HG03045 (cell line): ENCODE measurements at regions not wholly inside any gene's neighbourhood (a gene's known extent, or its start where the extent isn't known, plus 50 kb on each side); places are given as distances from the start of the nearest gene placed in this dataset.
"Not testable (repeated sequence)": the region's sequence is repeated elsewhere in the genome, so short reads cannot be mapped to it uniquely, and the experiment has no call there.

Source experiments
- ATAC-seq: cut with Tn5 transposase; IDR thresholded peaks from one replicate; pipeline ENCODE4 v1.9.1; 2021; ENCODE audit warnings: mild to moderate bottlenecking, moderate library complexity; ENCODE audit not compliant: unreplicated experiment

DNA sequence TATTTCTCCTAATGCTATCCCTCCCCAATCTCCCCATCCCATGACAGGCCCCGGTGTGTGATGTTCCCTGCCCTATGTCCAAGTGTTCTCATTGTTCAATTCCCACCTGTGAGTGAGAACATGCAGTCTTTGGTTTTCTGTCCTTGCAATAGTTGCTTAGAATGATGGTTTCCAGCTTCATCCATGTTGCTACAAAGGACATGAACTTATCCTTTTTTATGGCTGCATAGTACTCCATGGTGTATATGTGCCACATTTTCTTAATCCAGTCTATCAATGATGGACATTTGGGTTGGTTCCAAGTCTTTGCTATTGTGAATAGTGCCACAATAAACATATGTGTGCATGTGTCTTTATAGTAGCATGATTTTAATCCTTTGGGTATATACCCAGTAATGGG is 51.3 kb upstream of the RIOK2 start:
- not testable (repeated sequence) for ATAC-seq

DNA sequence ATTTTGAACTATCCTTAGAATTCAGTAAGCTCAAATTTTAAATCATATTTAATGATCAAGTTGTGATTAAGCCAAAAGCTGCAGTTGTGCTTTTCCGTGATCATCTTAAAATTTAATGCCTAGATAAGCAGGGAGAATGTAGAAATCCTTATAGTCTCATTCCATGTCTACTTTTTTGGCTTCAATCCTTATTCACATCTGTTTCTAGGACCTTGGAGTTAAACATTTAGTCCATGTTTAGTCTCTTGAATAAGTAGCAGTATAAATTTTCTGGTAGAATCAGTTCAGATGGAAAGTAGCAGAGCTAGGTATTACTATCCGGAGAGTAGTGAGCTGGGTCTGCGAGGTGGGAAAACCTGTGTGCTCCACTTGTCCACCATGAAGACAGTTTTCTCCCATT is 59.3 kb upstream of the RIOK2 start:
- no peak for ATAC-seq

DNA sequence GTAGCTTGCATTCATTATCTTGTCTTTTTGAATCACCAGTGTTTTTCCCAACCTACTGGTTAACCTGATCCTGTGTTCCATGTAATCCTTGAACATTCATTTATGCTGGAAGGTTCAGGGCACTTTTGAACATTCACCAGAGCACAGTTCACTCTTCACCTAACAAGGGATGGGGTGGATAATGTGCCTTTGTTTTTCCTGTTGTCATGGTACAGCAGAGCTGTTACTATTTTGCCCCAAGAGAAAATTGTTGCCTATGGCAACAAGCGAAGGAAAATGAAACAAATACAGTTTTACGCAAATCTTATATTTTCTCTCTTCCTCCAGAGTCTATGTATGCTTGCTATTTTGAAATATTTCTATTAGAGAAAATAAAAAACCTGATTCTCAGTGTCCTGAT is 60.3 kb upstream of the RIOK2 start:
- ATAC-seq, result no peak

DNA sequence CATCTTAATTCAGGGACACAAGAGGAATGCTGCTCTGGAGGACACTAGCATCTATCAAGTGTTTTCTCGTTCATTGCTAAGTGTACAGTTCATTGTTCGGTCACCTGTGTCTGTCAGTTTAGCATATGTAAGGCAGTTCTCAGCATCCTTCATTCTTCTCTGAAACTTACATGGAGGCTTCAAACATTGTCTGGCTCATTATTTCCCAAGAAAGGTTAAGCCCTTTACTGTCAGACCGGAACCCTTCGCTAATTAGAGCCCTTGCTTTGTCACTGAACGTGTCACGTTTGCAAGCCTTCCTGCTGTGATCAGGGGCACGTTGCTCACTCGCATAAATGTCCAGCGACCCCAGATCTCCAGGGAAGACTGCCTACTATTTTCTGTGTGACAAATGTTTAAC is 62.3 kb upstream of the RIOK2 start:
- no peak for ATAC-seq

DNA sequence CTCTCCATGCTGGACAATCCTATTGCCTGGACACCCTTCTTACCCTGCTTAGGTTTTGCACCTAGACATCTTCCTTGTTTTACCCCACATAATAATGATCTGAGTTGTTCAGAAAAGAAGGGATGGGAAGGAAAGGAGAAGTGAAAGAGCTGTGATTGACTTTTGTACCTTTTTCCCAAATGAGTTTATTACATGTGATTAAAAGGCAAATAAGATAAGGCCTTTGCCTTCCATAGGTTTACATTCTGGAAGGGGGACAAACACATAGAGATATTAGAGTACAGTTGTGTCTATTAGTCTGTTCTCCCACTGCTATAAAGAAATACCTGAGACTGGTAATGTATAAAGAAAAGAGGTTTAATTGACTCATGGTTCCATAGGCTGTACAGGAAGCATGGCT is 67.1 kb upstream of the RIOK2 start:
- no peak for ATAC-seq

DNA sequence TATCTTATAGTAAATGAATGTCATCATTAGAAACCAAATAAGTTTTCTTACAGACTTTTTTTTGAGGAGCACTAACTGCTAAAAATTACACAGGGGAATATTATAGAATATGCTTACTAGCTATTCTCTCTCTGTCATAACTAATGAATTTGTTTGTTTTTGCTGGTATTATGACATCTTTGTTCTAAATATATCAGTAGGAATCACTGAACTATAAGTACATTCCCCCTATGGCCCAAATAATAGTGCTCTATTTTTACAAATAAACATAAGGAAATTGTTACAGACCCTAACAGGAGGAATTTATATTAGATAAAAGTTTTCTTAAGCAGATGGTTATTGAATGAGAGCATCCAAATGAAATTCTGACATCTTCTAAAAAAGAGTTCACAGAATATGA is 83.0 kb upstream of the RIOK2 start:
- ATAC-seq, result no peak

DNA sequence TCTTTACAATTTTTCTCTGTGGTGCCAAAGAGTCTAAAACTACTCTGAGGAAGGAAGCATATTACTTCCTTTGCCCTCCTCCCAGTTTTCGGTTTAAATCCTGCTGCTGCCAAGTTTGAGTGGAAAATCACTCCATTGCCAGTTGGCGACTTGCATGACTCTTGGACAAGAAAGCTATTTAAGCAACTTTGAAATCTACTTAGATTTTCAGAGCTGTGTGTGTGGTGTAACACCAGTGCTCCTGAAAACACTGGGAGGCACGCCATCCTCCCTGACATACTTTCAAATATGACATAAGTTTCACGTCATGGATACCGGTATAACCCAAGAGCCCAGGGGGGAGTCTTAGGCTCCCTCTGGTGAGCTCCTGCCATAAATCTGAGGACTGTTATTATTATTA is 83.5 kb upstream of the RIOK2 start:
- no peak for ATAC-seq

DNA sequence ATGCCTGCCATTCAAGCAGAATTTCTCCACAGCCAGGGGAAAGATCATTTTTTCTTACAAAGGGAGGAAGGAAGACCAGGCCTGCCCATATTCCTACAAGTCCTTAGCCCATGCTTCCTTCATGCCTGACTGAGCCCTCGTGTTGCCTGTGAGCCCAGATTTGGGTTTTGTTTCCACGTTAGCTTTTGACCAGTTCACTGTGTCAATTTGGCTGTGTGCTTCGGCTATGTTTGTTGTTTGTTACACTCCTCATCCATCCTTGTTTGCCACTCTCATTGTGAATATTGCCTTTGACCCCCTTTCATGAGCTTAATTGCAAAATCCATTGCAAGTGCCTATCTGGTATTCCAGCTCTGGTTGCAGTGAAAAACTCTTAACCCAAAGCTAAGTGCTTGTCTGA is 84.7 kb upstream of the RIOK2 start:
- no peak for ATAC-seq

DNA sequence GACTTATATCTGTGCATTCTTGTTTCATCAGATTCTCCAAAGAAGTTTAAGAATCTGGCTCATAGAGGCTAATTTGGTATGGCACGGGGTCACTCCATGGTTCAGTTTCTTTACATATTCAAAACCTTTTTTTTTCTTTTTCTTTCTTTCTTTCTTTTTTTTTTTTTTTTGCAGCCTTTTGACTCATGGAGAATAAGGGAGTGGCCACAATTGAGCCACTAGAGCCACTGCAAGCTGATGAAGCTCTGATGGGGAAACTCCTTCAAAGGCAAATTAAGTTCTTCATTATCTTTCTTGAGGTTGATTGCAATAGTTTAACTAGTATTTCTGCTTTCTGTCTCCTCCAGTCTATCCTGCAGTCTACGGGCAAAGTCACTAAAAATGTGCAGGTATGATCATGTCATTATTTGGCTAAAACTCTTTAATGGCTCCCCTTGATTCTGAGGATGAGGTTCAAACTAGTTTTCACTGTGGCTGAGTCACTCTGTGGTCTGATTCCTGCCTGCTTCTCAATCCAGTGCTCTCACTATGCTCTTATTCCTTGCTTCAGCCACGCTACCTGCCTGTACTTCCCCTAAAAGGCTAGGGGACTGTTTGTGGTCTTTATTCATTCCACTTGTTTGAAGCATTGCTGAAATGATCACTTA is 93.5 kb upstream of the RIOK2 start:
- no peak for ATAC-seq

DNA sequence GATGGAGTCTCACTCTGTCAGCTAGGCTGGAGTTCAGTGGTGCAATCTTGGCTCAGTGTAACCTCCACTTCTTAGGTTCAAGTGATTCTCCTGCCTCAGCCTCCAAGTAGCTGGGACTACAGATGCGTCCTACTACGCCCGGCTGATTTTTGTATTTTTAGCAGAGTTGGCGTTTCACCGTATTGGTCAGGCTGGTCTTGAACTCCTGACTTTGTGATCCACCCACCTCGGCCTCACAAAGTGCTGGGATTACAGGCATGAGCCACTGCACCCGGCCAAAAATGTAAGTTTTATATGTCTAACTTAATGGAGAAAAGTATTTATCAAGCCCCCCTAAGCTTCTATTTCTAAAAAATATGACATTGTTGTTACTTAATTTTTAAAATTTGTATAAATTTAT is 98.2 kb upstream of the RIOK2 start:
- no peak for ATAC-seq

DNA sequence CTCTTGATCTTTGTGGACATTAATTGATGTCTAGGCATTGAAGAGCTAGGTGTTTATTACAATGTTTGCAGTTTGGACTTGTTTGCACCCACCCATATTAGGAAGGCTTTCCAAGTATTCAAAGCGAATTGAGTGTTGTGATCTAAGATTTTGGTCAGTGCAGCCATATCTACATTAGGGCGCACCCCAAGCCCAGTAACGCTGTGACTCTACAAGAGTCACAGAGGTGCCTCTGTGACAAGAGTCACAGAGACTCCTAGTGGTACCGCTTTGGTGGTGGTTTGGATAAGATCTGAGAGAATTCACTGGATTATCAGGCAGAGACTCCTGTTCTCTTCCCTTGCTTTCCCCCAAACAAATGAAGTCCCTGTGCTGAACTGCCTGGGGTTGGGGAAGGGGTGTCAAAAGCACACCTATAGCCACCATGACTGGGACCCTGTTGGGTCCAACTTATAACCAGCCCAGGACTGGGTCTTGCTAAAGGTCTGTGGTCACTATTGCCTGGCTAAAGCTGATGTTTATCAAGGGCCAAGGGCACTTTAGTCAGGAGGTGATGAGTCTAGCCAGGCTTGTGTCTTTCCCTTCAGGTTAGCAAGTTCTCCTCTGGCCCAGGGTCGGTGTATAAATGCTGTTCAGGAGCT is 114.1 kb upstream of the RIOK2 start:
- ATAC-seq, result peak; percentile 78

DNA sequence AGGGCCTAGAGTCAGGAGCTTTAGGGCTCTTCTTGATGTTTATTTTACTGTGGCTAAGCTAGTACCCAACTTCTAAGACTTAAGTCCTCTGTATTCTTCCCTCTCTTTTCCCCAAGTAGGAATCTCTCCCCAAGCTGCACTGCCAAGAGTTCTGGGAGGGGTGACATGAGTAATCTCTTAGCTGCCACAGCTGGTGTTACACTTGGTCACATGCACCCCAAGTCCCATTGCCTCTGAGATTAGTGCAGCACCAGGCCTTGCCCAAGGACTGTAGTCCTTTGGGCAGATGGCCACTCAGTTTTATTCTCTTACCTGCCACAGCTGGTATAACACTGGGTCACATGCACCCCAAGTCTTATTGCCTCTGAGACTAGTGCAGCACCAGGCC is 114.7 kb upstream of the RIOK2 start:
- peak; percentile 12 for ATAC-seq

DNA sequence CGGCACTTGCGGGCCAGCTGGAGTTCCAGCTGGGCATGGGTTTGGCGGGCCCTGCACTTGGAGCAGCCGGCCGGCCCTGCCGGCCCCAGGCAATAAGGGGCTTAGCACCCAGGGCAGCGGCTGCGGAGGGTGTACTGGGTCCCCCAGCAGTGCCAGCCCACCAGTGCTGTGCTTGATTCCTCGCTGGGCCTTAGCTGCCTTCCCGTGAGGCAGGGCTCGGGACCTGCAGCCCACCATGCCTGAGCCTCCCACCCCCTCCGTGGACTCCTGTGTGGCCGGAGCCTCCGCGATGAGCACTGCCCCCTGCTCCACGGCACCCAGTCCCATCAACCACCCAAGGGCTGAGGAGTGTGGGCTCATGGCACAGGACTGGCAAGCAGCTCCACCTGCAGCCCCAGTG is 118.1 kb upstream of the RIOK2 start:
- ATAC-seq, result not testable (repeated sequence)

DNA sequence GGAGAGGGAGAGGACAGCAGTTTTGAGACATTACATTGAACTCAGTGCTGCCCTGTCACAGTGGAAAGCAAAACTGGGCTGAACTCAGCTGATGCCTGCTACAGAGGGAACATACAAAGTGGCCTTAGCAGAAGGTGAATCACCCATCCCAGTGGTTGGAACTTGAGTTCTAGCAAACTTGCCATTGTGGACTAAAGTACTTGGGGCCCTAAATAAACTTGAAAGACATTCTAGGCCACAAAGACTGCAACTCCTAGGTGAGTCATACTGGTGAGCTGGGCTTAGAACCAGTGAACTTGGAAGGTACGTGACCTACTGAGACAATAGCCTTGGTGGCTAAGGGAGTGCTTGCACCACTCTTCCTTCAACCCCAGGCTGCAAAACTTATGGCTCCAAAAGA is 155.7 kb upstream of the RIOK2 start:
- no peak for ATAC-seq

DNA sequence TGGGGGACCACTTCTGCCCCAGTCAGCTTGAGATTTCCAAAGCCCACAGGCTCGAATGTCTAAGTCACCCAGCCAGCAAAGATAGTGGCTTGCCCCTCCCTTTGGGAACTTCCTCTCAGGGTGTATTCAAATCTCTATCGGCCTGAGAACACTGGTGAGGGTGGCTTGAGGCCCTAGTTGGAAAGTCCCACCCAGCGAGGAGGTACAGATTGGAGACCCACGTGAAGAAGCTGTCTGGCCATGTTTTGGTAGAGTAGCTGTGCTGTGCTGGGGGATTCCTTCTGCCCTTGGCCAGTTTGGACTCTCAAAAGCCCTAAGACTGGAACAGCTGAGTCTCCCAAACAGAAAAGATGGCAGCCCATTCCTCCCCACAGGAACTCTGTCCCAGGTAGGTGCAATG is 172.7 kb upstream of the RIOK2 start:
- ATAC-seq, result peak; percentile 99

DNA sequence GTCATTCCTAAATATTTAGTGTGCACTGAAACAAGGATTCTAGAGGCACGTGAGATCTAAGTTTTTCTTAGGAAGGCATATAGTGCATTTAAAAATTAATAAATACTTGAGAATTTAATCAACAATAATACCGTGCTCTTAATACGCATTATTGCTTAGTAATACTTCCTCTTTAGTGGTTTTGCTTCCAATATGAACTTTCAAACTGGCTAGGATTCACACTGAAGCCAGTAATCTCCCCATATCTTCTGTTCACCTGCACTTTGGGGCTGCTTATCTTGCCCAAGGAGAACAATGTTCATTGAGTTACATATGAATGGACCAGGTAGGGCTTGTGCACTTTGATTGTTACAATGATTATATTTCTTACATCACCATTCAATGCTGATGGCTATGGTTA is 180.5 kb upstream of the RIOK2 start:
- ATAC-seq, result no peak

DNA sequence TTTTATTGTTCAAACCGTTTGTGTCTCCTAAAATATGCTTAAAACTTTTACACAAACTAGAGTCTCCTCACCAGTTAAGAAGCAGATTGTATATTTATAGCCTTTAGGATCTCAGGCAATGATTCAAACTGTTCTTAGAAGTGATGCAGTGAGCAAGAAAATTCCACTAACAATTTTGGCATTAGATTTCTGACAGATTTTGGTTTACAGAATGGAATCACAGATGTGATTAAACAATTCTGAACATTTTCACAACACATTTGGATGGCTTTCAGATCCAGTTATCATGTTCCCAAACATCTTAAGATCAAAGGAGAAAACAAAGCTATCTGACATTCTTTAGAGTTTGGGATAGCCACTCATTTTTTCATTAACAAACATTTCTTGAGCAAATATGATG is 181.7 kb upstream of the RIOK2 start:
- ATAC-seq, result no peak

DNA sequence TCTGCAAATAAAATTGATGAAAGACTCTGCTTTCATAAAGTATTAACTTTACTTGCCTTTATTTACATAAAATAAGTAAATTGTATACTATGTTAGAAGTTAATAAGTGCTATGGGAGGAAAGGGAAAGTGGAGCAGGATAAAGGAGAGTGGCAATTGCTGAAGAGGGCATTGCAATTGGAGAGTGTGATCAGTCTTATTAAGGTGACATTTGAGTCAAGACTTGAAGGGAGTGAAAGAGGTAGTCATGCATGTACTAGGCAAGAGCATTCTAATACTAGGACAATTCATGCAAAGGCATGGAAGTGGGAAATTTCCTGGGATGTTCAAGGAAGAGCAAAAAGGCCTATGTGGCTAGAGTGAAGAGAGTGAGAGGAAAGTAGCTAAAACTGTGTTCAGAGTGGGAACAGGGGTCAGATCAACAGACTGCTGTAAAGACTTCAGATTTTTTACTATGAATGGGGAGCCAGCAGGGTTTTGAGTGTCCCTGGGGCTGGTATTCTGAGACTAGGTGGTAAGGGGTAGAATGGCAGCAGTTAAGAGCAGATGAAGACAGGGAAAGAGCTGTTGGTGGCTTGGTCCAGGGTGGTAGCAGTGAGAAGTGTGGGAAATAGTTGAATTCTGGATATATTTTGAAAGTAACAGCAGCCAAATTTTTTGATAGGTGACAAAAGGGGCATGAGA is 182.3 kb upstream of the RIOK2 start:
- no peak for ATAC-seq

DNA sequence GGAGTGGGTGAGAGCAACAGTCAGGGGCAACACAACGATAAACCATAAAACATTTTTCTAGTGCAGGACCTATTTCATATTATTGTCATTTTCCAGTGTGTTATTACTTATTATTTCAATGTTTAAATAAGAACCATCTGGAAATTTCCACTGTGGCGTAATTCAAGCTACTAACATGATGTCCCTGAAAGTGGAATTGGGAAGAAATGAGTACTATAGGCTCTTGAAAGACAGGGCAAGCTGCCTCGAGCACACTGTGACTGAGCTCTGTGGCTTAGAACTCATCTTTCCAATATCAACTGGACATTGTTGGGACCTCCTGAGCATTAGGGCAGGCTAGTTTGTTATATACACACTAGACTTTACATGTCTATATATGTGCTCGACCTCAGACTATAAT is 182.9 kb upstream of the RIOK2 start:
- ATAC-seq, result no peak

DNA sequence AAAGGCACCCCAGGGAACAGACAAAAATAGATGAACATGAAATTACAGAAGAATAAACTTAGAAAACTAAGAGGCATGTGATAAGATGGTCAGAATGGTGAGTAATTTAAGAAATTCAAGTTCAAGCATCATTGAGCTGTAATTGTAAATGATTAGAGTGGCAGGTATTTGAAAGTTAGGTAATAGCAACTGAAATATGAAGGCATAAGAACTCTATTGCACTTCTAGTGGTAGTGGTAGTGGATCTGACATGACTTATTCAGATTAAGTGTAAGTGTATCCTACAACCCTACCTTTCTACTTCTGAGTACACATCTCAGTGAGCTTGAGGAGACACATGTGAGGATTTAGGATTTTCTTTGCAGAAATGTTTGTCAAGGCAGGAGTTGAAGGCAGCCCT is 192.9 kb upstream of the RIOK2 start:
- no peak for ATAC-seq

DNA sequence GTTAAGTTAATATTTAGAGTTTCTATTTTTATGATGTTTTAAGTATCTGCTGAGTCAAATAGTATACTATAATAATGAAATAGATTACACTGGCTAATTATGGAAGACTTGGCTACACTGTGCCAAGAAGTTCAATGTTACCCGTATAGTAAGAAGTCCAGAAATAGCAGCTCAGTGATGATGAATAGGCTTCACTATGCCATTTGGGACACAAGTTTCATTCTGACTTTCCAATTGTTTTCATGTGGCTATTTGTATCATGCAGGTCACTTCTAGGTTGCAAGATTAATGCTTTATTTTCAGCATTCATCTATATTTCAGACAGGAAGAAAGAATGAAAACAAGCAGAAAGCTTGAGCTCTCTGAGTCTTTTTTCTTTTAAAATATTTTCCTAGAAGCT is 194.5 kb upstream of the RIOK2 start:
- ATAC-seq, result no peak

DNA sequence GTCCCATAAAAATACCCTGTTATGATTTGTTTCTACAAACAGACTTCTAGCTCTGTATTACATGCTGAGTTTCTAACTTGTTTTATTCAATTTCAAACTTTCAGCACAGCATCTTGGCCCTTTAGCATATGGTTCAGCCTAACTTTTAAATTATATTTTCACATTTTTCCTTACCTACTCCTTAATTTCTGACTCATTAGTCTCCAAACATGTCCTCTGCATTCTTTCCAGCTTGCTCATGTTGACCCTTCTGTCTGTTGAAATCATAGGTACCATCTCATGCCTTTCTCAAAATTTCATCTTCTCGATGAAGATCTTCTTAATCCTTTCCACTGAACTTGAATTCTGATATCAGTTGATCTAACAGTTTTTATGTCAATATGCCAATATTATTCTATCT is 200.9 kb upstream of the RIOK2 start:
- no peak for ATAC-seq

DNA sequence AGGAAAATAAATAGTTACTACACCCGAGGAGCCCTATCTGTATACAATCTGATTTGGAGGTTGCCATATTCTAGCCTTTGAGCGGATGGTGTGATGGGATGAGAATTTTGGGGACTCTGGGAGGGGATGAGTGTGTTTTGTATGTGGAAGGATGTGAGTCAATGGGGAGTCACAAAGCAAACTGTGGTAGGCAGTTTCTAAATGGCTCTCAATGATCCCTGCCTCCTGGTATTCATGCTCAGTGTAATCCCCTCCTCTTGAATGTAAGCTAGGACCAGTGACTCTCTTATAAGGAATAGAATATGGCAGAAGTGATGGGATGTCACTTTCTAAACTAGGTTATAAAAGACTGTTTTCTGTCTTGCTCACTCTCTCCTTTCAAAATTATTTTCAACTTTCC is 205.7 kb upstream of the RIOK2 start:
- ATAC-seq, result no peak
